ENCODE measurements at regions not wholly inside any gene's neighbourhood (a gene's known extent, or its start where the extent isn't known, plus 50 kb on each side); places are given as distances from the start of the nearest gene placed in this dataset.

DNA sequence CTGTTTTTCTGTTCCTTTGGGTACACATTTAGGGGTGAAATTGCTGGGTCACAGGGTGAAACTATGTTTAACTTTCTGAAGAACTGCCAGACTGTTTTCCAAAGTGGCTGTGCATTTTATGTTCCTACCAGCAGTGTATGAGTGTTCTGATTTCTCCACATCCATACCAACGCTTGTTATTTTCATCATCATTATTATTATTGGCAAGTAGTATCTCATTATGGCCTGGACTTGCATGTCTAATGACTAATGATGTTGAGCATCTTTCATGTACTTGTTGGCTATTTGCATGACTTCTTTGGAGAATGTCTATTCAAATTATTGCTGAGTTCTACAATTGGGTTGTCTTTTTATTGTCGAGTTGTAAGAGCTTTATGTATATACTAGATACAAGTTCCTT lies 321.8 kb upstream of the HTR2A start:
- no peak for TF ChIP-seq RAD21 (IDR thresholded peaks at IDR 0.05; ENCODE audit: low read length)
- no peak for TF ChIP-seq POLR2A (IDR thresholded peaks at IDR 0.05; ENCODE audit: low read depth, low read length)
- TF ChIP-seq RFX5 (IDR thresholded peaks at IDR 0.05; ENCODE audit: low read depth, low read length) = no peak
- TF ChIP-seq CTCF (conservative IDR thresholded peaks at IDR 0.05; ENCODE audit: low read depth, low read length) = no peak
- no peak for TF ChIP-seq MAFK (IDR thresholded peaks at IDR 0.05; ENCODE audit: low read depth, low read length)
- TF ChIP-seq FOS (IDR thresholded peaks at IDR 0.05; ENCODE audit: low read depth, low read length) = no peak
